ENCODE measurements at regions not wholly inside any gene's neighbourhood (a gene's known extent, or its start where the extent isn't known, plus 50 kb on each side); places are given as distances from the start of the nearest gene placed in this dataset.

DNA sequence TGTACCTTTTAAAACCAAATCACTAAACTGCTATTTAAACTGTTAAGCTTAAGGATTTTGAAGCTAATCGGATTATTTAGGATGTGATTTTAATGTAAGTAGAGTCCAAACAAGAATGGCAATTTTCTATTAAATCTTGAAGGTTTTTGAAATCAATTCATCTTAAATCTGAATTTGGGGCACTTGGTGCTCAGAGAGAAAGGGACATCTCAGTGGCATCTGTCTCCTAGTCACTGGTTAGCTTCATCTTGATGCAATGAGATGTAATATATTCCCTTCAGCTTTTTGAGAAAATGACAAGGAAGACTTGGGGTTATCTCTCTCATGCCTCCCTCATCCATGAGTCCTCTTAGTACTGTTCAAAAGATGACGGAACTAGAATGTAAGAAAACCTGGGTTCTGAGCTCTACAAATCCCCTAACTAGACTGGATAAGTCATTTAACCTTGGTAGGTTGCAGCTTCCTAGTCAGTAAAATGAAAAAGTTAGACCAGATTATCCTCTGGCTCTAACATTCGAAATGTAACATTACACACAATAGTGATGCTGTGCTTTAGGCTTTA, 198.5 kb upstream of the NEBL start:
- no peak for DNase-seq (ENCODE audit: low read depth in 2 of 2)

DNA sequence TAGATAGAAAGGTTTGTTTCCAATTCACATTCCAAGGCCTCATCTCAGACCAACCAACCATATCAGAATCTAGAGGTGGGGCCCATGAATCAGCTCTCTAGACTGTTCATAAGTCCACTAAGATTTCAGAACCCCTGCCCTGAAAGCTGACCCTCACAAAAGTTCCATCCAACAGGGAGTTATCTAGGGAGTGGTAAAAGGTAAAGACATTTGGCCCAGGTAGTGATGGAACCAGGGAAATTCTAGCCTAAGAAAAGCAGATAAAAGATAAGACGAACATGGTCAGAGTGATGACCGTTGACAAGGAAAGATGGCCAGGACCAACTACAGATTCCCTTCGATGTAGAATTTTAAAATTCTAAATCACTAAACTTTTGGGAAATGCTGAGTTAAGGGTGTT, 198.0 kb upstream of the NEBL start:
- no peak for DNase-seq (ENCODE audit: low read depth in 2 of 2)

DNA sequence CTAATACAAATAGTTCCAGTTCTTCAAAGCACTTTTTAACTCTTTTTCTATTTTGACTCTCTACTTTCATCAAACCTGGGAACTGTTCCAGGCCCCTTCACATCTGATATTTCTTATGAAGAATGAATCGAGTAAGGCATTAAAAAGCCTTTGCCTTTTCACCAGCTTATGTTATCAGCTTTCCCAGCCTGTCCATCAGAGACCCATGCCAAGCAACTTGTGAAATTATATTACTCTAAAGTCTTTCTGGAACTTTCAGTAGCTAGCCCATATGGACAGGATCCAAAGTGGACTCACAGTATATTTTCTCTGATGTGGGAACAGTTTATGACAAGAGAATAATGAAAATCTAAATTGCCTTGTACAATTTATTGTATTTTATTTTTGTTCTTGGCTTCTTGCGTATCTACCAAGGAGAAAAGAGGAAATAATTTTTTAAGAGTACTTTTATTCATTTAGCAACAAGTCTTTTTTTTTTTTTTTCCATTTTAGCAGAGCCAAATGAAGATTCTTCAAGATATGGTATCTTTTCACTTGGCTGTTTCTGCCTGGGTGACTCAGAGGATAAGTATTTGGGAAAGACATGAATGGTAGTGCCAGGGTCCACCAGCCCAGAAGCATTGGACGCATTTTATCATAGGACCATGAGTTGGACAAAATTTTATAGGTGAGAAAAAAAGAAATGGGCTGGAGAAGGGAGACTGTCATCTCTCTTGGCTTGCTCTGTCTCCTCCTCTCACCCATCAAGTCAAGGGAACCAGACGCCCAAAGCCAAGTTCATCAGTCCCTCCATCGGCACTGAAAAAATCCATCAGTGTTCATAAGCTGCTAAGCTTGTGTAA, 195.8 kb upstream of the NEBL start:
- DNase-seq (ENCODE audit: low read depth in 2 of 2), result no peak

DNA sequence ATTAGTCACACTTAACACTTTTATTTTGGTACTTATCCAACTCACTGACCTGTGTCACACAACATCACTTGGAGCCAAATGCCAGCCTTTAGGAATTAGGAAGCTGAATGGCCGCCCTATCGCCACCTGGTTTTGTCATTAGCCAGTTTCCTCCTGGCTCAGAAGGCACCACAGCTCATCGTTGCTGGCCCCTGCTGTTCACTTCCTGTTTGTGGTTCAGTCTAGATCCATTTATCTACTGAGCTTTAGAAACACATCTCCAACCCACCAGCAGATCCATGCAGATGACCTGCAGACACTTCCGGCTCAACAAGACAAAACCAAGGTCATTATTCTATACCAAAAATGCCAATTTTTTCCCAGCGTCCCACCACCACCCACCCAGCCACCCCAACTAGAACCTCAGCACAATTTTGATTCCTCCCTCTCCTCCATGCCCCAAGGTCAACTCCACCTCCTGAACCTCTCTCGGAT, 193.5 kb upstream of the NEBL start:
- DNase-seq (ENCODE audit: low read depth in 2 of 2), result no peak

DNA sequence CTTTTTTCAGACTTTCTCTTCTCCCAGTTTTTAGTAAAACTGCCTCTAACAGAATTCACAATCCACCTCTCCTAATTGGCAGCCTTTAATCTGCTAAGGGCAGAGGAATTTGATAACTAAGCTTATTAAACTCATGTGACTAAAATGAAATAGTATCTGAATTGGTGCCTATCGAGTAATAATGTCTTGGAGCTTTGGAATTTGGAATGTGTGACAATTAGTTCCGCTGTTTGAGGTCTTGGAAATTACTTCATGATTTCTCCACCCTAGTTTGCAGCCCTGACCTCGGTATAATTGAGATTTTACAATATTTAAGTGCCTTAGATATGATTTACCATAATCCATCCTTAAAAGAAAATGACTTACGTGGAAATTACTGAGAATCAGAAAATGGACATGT, 190.4 kb upstream of the NEBL start:
- DNase-seq (ENCODE audit: low read depth in 2 of 2), result no peak

DNA sequence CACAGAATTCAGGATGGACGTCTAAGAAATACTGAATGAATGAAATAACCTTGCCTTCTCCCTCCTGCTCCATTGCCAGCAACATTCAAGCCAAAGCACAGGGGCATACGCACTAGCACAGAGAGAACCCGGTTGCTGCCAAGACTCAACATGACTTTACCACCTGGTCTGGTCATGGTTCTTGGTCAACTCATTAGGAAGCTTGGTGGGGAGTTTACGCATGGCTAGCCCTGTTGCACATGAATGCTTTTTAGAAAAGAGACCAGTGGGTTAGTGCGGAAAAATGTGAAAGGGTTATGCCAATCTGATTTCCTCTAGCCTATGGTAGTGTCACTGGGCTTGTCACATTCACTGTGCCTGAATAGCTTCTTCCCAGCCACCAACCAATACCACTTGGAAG, 187.6 kb upstream of the NEBL start:
- no peak for DNase-seq (ENCODE audit: low read depth in 2 of 2)

DNA sequence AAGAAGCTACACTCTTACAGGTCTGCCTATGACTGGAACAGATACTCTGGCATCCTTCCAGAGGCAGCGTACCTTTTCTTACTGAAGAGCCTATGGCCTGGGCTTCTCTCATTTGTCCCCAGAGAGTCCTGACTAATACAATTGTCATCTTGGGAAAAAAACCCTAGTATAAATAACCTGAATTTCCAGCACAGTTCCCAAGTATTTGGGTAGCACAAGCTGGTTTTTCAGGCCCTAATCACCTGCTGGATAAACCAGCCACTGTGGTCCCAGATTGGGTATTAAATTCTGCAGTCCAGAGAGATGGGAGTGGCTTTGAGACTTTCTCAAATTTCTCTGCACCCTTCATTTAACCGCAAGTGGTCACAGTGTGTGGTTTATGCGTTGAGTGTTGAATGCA, 186.8 kb upstream of the NEBL start:
- DNase-seq (ENCODE audit: low read depth in 2 of 2), result no peak

DNA sequence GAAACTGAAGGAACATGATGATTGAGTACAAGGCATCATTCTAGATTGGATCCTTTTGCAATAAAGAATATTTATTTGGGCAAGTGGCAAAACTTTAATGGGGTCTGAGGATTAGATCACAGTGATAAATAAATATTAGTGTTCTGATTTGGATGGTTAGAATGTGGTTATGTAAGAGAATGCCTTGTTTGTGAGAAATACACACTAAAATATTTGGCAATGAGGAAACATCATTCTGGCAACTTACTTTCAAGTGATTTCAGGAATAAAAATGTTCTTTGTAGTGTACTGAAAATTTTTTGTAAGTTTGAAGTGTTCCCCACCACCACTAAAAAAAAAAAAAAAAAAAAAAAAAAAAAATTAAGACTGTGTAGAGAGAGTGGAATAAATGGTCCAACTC, 185.1 kb upstream of the NEBL start:
- no peak for DNase-seq (ENCODE audit: low read depth in 2 of 2)

DNA sequence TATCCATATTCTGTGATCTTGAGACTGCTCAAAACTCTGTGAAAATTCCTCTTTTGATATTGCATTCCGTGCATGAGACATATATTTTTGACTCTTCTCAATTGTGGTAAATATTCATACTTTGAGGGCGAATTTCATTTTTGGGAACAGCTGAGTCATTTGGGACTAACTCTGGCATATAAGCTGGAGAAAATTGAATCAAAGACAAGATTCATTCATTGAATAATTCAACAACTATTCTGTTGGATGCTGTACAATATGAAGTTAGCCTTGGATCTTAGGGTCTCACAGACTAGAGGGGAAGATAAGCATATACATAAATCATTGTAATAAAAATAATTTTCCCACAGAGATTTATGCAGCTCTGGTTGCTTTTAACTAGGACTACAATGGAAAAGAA, 183.2 kb upstream of the NEBL start:
- no peak for DNase-seq (ENCODE audit: low read depth in 2 of 2)

DNA sequence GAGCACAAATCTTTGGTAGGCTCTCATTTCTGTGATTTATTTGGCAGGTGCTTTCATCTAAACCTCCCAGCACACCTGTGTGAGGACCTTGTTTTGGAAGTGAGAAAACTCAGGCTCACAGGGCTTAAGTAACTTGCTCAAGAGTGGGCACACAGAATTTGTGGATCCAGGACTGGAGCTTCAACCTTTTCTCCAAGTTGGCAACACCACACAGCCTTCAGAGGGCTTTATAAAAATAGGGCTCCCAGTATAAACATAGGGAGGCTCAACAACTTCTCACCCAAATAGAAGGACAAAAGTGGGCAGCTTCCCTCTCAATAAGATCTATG, 182.2 kb upstream of the NEBL start:
- DNase-seq (ENCODE audit: low read depth in 2 of 2), result no peak

DNA sequence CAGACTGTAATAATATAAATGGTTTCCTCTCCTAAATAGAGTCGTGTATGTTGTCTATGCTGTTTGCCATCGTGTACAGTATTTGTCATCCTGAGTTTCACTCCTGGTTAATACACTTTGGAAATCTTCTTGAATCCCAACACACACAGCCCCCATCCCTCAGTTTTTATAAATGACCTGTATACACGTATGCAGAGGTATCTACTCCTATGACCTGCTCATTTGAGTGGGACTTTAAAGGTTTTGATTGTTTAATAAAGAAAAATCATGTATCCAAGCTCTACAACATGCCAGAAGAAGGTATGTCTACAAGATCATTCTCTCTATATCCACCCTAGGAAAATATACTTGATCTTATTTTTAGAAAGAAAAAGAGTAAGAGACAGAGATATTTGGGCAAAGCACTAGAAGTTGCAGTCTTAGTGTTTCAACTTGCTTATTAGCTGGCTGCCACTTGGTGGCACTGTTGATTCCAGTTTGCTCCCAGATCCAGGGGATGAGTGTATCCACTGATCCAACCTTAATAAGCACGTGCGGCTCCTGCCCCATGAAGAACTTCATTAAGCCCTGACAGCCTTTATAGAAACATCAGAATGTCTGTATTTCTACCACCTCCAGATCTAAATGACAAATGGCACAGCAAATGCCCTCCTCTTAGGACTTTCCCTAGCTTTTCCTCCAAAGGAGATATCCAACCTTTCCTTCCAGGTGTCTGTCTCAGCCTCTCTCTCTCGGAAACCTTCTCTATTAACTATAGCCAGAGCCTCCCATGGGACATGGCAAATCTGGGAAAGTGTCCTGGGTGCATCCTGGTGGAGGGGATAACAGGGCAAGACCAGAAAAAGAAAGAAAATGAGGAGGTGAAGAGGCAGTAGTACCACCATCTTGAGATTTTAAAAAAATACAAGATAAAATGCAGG, 181.6 kb upstream of the NEBL start:
- DNase-seq (ENCODE audit: low read depth in 2 of 2), result peak; percentile 65 to 76

DNA sequence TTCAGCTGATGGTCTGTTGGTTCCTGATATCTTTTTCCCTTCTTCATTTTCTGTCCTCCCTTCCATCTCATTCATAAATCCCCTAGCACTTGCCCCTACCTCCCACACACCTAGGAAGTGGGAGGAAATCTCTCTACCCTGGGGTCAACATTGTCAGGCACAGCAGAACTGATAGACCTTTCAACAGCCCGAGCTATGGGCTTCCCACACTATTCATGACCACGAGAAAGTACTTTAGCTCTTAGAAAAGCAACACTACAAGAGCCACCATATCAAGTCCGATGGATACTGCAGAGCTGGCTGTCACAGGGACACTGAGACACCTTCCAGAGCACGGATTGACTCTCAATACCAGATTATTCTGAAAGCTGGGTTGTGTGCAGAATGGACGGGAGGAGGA, 180.6 kb upstream of the NEBL start:
- DNase-seq (ENCODE audit: low read depth in 2 of 2), result no peak

DNA sequence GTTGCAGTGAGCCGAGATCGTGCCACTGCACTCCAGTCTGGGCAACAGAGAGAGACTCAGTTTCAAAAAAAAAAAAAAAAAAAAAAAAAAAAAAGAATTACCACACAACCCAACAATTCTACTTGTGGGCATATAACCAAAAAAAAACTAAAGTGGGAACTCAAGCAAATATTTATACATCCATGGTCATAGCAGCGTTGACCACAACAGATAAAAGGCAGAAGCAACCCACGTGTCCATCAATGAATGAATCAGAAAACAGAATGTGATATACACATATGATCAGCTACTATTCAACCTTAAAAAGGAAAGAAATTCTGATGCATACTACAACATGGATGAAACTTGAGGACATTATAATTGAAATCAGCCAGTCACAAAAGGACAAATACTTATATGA, 179.3 kb upstream of the NEBL start:
- DNase-seq (ENCODE audit: low read depth in 2 of 2), result no peak

DNA sequence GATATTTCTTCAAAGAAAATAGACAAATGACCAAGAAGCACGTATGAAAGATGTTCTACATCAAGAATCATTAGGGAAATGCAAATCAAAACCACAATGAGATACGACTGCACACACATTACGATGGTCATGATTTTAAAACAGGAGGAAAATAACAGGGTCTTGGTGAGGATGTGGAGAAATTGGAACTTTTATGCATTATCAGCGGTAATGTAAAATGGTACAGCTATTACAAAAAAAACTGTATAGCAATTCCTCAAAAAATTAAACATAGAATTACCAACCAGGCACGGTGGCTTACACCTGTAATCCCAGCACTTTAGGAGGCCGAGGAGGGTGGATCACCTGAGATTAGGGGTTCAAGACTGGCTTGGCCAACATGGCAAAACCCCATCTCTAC, 178.8 kb upstream of the NEBL start:
- DNase-seq (ENCODE audit: low read depth in 2 of 2), result no peak

DNA sequence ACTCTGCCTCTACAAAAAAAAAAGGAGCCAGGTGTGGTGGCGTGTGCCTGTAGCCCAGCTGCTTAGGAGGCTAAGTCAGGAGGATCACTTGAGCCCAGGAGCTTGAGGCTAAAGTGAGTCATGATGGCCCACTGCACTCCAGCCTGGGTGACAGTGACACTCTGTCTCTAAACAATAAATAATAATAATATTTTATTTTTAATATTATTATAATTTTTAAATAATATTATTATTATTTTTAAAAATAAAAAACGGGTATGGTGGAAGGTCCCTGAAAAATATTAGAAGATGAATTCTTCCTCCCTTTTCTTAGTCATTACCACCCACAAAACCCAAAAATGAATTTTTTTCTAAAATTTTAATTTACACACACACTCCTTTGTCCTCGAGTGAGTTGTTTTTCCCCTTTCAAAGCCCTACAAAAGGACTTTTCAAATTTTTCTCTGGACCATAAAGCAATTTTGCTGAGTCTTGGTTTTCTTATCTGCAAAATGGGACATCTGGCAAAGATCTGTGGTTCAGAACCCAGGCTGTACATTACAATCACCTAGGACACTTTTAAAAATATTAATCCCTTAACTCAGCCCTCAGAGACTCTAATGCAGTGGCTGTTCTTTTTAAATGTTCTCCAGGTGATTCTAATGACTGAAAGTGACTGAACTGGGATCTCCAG, 174.0 kb upstream of the NEBL start:
- DNase-seq (ENCODE audit: low read depth in 2 of 2), result no peak

DNA sequence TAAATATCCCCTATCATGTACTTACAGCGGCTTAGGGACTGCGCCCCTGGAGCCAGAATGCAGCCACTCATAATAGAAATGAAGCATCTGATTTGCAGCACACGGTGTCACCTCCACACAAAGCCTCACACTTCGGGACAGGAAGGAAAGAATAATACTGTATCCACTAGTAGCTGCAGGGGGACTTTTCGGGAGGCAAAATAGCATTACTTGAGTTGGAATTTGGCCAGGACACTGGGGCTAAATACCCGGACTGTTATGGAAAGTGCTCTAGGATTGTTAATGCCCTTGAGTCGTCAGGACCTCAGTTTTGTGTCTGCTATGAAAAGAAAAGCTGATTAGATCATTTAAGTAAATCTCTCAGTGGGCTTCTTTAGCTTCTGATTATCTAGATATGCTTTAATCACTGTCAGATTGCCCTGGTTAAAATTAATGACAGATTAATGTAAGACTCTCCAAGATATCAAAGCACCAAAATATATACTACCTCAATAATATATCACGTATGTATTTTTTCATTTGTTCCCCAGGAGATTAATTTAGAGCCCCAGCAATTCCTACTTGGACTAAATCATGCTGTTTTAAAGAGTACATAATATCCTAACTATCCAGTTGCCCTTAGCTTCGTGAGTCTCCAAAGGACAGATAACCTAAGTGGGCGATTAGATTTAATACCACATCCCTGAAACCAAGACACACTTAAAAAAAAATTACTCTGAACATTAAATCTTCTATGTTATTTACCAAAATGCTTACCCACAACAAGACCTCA, 173.0 kb upstream of the NEBL start:
- DNase-seq (ENCODE audit: low read depth in 2 of 2), result peak; percentile 5 to 19

DNA sequence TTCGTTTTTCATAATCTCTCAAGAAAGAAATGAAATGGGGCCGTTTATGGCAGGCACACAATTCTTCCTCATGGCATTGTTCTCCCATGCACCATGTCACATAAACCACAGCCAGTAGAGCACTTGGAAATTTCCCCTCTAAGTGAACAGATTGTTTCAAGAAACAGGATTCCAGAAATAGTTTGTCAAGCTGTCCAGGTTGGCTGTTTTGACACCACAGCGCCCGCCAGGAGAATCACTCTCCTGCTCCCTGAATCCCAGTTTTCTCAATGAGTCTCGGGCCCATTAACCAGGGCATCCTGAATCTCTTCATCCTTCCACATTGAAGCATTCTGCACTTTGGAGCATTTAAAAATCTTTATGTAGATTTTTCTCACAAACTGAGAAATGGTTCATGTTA, 172.2 kb upstream of the NEBL start:
- no peak for DNase-seq (ENCODE audit: low read depth in 2 of 2)

DNA sequence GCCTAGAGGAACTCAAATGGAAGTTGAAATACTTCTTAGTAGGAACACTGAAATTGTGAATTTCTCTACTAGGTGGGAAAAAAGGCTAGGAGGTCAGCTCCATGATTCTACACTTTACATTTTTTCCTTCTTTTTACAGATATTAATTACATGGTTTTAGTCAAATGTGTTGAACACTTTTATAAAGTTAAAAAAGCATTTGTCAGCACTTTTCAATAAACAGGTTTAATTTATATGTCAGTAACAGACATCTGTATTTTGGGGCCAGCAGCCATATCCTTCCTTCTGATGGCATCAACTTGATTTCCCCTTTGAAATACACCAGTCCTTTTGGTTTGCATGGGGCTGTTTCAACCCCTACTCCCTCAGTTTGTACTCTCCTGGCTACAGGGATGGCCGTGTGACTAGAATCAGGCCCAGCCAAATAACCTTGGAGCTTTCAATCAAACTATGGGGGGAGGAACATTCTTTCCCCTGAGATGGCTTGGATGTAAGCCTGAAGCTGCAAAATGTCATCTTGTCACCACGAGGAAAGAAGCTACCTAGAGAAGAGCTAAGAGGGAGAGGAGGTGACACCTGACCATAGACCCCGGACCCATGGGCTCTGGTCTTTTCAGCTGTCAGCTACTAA, 171.0 kb upstream of the NEBL start:
- DNase-seq (ENCODE audit: low read depth in 2 of 2), result no peak

DNA sequence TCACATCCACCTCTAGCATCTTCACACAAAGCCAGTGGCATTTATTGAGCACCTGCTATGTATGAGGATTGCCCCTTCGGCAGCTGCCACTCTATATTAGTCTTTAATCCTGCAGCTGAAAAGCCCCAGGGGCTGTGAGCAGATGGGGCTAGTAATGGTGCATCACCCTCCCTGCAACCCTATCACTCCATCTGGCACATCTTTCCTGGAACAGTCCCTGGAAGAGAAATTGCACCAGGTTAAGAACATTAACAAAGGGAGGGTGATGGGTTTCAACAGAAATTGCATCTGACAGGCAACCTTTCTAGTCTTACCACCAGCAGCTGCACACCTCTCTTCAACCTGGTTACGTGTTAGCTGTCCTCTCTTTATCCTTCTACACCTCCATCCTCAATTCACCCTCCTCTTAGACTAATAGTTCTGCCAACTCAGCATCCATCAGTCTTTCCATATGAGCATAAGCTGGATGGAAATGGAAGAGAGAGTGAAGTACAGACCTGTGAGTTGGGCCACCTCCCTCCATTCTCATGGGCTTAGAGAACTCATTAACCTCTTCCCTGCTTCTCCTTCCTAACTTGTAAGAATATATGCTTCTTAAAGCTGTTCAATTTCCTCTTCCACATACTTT, 168.6 kb upstream of the NEBL start:
- DNase-seq (ENCODE audit: low read depth in 2 of 2), result no peak

DNA sequence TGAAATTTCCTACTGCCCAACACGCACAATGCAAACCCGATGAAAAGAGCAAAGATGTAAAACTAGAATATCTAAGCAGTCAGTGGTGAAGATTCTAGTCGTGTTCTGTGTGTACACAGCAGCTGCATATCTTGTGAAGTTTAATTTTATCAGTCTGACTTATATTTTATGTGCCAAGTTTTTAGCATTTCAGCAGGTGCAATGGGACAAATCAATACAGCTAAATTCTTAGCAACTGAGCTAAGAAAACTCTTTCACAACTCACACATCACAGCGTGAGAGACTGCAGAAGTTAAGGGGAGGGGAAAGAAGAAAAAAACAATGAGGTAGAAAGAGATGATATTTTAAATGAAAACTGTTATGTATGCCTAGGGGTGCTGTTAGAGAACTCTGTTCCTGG, 164.9 kb upstream of the NEBL start:
- no peak for DNase-seq (ENCODE audit: low read depth in 2 of 2)

Data from dermis microvascular lymphatic vessel endothelial cell (primary cell).